ENCODE measurements at regions not wholly inside any gene's neighbourhood (a gene's known extent, or its start where the extent isn't known, plus 50 kb on each side); places are given as distances from the start of the nearest gene placed in this dataset.

DNA sequence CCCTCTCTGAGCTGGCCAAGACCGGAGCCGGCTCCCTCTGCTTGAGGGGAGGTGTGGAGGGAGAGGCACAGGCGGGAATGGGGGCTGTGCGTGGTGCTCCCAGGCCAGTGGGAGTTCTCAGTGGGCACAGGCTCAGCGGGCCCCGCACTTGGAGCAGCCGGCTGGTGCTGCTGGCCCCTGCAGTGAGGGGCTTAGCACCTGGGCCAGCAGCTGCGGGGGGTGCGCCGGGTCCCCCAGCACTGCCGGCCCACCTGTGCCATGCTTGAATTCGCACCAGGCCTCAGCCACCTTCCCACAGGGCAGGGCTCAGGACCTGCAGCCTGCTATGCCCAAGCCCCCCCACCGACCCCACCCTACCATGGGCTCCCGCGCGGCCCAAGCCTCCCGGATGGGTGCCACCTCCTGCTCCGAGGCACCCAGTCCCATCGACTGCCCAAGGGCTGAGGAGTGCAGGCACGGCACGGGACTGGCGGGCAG, 602.5 kb downstream of the KCTD8 start:
- H3K9ac ChIP-seq (ENCODE audit: low read length in 2 of 2): no peak overlapping the region
- H3K9me3 ChIP-seq (ENCODE audit: control insufficient read depth in 2 of 2, low read length in 2 of 2): no peaks in the 10 kb centered on the region
- no peak overlapping the region for H3K27ac ChIP-seq (ENCODE audit: low read length)
- H3K4me3 ChIP-seq (ENCODE audit: low read length in 2 of 2): no peak overlapping the region
- no peaks in the 10 kb centered on the region for H3K36me3 ChIP-seq (ENCODE audit: control insufficient read depth in 2 of 2, insufficient read depth in 2 of 2, low read length in 2 of 2)
- no peaks in the 10 kb centered on the region for H3K27me3 ChIP-seq (ENCODE audit: control insufficient read depth in 1 of 2, insufficient read depth in 2 of 2, low read length in 2 of 2)
- H3K4me1 ChIP-seq (ENCODE audit: control insufficient read depth, insufficient read depth, low read length): no peaks in the 10 kb centered on the region

DNA sequence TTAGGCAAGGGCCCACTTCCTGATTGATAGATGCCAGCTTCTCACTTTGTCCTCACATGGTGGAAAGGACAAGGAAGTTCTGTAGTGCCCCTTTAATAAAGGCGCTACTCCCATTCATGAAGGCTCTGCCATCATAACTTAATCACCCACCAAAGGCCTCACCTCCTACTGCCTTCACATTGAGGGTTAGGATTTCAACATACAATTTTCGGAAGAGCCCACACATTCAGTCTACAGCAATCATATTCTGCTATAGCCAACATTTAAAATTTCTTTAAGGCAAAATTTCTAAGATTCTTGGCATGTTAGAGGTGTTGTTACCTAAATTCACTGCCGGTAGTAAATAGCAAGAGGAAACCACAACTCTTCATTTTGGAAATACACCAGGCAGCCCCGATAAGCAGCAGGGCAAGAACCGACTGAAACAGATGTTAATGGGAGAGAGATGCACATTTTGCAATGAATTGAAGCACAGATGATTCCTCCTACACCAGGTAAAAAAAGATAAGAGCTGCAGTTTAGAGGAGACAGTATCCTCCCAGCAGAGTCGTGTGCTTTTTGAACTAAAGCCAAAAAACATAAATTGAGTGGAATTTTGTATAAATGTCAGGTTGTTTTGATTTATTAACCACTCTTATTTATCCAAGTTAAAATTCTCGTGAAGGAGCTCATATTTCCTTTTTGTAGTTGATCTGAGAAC, 594.9 kb downstream of the KCTD8 start:
- Histone ChIP-seq H3K4me3 (ENCODE audit: low read length in 2 of 2) (no peak overlapping the region), H3K9me3 (ENCODE audit: control insufficient read depth in 2 of 2, low read length in 2 of 2) (no peaks in the 10 kb centered on the region), H3K9ac (ENCODE audit: low read length in 2 of 2) (no peak overlapping the region), H3K36me3 (ENCODE audit: control insufficient read depth in 2 of 2, insufficient read depth in 2 of 2, low read length in 2 of 2) (no peaks in the 10 kb centered on the region), H3K27me3 (ENCODE audit: control insufficient read depth in 1 of 2, insufficient read depth in 2 of 2, low read length in 2 of 2) (no peaks in the 10 kb centered on the region), H3K4me1 (ENCODE audit: control insufficient read depth, insufficient read depth, low read length) (no peaks in the 10 kb centered on the region), H3K27ac (ENCODE audit: low read length) (no peak overlapping the region)

DNA sequence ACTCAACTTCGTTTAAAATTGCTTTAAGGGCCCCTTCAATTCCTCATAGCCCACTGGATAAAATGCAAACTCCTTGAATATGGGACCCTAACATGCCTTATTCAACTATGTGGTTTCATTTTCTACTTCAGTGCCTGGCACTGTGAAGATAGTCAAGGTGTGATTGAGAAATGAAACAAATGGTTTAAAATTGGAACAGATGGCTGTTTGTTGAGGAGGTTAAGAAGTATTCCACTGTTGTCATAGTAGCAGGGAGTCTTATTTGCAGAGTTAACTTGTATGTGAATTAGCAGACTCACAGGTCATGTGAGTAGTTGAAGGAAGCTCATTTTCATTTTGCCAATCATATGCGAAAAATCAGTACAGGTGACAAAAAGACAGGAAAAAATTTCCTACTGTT, 593.3 kb downstream of the KCTD8 start:
- no peak overlapping the region for H3K4me3 ChIP-seq (ENCODE audit: low read length in 2 of 2)
- no peaks in the 10 kb centered on the region for H3K9me3 ChIP-seq (ENCODE audit: control insufficient read depth in 2 of 2, low read length in 2 of 2)
- H3K4me1 ChIP-seq (ENCODE audit: control insufficient read depth, insufficient read depth, low read length): no peaks in the 10 kb centered on the region
- no peak overlapping the region for H3K27ac ChIP-seq (ENCODE audit: low read length)
- no peaks in the 10 kb centered on the region for H3K27me3 ChIP-seq (ENCODE audit: control insufficient read depth in 1 of 2, insufficient read depth in 2 of 2, low read length in 2 of 2)
- H3K9ac ChIP-seq (ENCODE audit: low read length in 2 of 2): no peak overlapping the region
- H3K36me3 ChIP-seq (ENCODE audit: control insufficient read depth in 2 of 2, insufficient read depth in 2 of 2, low read length in 2 of 2): no peaks in the 10 kb centered on the region

DNA sequence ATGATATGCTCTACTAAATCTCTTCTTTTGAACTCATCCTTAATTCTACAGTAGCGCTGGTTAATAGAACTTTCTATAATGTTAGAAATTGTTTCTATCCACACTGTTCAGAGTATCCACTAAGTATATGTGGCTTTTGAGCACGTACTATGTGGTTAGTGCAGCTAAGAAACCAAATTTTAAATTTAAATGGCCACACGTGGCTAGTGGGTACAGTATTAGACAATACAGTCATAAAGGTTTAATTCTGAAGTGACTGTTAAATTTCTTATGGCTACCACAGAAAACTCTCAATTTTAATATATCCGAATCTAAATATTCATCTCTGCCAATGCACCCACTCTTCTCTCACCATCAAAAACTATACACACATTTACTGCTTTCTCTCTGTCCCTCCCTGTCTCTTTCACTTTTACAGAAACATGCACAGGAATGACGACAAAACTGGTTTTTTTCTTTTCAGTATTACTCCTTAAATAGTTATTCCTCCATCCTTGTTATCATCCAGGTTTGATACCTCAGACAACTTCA, 583.9 kb downstream of the KCTD8 start:
- no peak overlapping the region for H3K4me3 ChIP-seq (ENCODE audit: low read length in 2 of 2)
- no peaks in the 10 kb centered on the region for H3K4me1 ChIP-seq (ENCODE audit: control insufficient read depth, insufficient read depth, low read length)
- no peak overlapping the region for H3K27ac ChIP-seq (ENCODE audit: low read length)
- H3K9ac ChIP-seq (ENCODE audit: low read length in 2 of 2): no peak overlapping the region
- H3K9me3 ChIP-seq (ENCODE audit: control insufficient read depth in 2 of 2, low read length in 2 of 2): no peaks in the 10 kb centered on the region
- H3K27me3 ChIP-seq (ENCODE audit: control insufficient read depth in 1 of 2, insufficient read depth in 2 of 2, low read length in 2 of 2): no peaks in the 10 kb centered on the region
- no peaks in the 10 kb centered on the region for H3K36me3 ChIP-seq (ENCODE audit: control insufficient read depth in 2 of 2, insufficient read depth in 2 of 2, low read length in 2 of 2)

DNA sequence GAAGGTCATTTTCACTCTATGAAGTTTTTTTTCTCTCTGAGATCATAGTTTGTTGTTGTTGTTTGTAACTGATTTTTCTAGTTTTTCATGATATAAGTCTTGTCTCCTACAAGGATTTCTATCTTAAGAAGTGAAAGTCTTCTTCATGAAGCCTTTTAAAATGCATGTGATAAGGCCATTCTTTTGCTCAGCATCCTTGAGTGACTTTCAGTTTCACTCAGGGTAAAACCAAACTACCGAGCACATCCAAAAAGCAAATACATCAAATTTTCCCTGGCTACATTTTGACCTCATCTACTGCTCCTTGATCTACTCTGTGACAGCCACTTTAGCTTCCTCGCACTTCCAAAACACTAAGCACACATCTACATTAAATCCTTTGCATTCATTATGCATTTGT, 580.7 kb downstream of the KCTD8 start:
- Histone ChIP-seq H3K4me3 (ENCODE audit: low read length in 2 of 2) (no peak overlapping the region), H3K9ac (ENCODE audit: low read length in 2 of 2) (no peak overlapping the region)

DNA sequence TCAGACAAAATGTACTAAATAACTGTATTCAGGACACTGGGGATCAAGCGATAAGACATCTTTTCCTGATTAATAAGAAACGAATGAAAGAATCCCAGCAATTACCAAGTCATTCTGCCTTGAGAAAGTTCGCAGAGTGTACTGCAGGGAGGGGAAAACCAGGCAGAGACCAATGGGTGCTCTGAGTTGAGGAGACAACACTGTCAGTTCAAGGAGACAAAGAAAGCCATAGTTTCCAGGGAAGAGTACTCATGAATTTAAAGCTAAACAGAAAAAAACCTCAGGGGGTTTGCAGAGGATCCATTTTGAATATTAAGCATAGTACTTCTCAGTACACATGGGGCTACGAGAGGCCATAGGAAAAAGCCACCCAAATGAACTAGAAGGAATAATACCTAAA, 573.0 kb downstream of the KCTD8 start:
- Histone ChIP-seq H3K27me3 (ENCODE audit: control insufficient read depth in 1 of 2, insufficient read depth in 2 of 2, low read length in 2 of 2) (no peaks in the 10 kb centered on the region), H3K27ac (ENCODE audit: low read length) (no peak overlapping the region), H3K9me3 (ENCODE audit: control insufficient read depth in 2 of 2, low read length in 2 of 2) (no peaks in the 10 kb centered on the region), H3K4me3 (ENCODE audit: low read length in 2 of 2) (no peak overlapping the region), H3K36me3 (ENCODE audit: control insufficient read depth in 2 of 2, insufficient read depth in 2 of 2, low read length in 2 of 2) (no peaks in the 10 kb centered on the region), H3K4me1 (ENCODE audit: control insufficient read depth, insufficient read depth, low read length) (no peaks in the 10 kb centered on the region), H3K9ac (ENCODE audit: low read length in 2 of 2) (no peak overlapping the region)

More for the DNA sequence above, 580.7 kb downstream of the KCTD8 start:
- no peaks in the 10 kb centered on the region for H3K9me3 ChIP-seq (ENCODE audit: control insufficient read depth in 2 of 2, low read length in 2 of 2)
- no peaks in the 10 kb centered on the region for H3K36me3 ChIP-seq (ENCODE audit: control insufficient read depth in 2 of 2, insufficient read depth in 2 of 2, low read length in 2 of 2)
- H3K27me3 ChIP-seq (ENCODE audit: control insufficient read depth in 1 of 2, insufficient read depth in 2 of 2, low read length in 2 of 2): no peaks in the 10 kb centered on the region
- H3K4me1 ChIP-seq (ENCODE audit: control insufficient read depth, insufficient read depth, low read length): no peaks in the 10 kb centered on the region
- no peak overlapping the region for H3K27ac ChIP-seq (ENCODE audit: low read length)

DNA sequence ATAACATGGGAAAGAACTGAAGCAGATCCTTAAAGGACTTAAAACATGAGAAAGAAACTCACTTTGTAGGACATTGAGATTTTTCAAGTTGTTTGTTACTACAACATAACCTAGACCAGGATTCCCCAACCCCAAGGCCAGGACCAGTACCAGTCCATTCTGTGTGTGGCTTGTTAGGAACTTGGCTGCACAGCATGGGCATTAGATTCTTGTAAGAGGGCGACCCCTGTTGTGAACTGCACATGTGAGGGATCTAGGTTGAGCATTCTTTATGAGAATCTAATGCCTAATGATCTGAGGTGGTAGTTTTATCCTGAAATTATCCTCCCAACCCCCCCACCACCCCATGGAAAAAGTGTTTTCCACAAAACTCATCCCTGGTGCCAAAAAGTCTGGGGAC, 566.1 kb downstream of the KCTD8 start:
- Histone ChIP-seq H3K27me3 (ENCODE audit: control insufficient read depth in 1 of 2, insufficient read depth in 2 of 2, low read length in 2 of 2) (no peaks in the 10 kb centered on the region), H3K27ac (ENCODE audit: low read length) (no peak overlapping the region), H3K9me3 (ENCODE audit: control insufficient read depth in 2 of 2, low read length in 2 of 2) (no peaks in the 10 kb centered on the region), H3K4me1 (ENCODE audit: control insufficient read depth, insufficient read depth, low read length) (no peaks in the 10 kb centered on the region), H3K36me3 (ENCODE audit: control insufficient read depth in 2 of 2, insufficient read depth in 2 of 2, low read length in 2 of 2) (no peaks in the 10 kb centered on the region), H3K9ac (ENCODE audit: low read length in 2 of 2) (no peak overlapping the region), H3K4me3 (ENCODE audit: low read length in 2 of 2) (no peak overlapping the region)

DNA sequence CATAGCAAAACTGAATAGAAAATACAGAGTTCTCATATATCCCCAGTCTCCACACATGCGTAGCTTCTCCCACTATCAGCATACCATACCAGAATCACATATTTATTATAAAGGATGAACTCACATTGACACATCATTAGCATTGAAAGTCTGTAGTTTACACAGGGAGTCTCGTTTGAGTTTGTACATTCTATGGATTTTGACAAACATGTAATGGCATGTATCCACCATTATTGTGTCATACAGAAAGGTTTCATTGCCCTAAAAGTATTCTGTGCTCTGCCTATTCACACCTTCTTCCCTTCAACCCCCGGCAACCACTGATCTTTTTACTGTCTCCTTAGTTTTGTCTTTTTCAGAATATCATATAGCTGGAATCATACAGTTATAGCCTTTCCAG, 562.4 kb downstream of the KCTD8 start:
- H3K4me1 ChIP-seq (ENCODE audit: control insufficient read depth, insufficient read depth, low read length): no peaks in the 10 kb centered on the region
- H3K36me3 ChIP-seq (ENCODE audit: control insufficient read depth in 2 of 2, insufficient read depth in 2 of 2, low read length in 2 of 2): no peaks in the 10 kb centered on the region
- no peaks in the 10 kb centered on the region for H3K27me3 ChIP-seq (ENCODE audit: control insufficient read depth in 1 of 2, insufficient read depth in 2 of 2, low read length in 2 of 2)
- H3K9me3 ChIP-seq (ENCODE audit: control insufficient read depth in 2 of 2, low read length in 2 of 2): no peaks in the 10 kb centered on the region
- no peak overlapping the region for H3K9ac ChIP-seq (ENCODE audit: low read length in 2 of 2)
- no peak overlapping the region for H3K27ac ChIP-seq (ENCODE audit: low read length)
- no peak overlapping the region for H3K4me3 ChIP-seq (ENCODE audit: low read length in 2 of 2)

DNA sequence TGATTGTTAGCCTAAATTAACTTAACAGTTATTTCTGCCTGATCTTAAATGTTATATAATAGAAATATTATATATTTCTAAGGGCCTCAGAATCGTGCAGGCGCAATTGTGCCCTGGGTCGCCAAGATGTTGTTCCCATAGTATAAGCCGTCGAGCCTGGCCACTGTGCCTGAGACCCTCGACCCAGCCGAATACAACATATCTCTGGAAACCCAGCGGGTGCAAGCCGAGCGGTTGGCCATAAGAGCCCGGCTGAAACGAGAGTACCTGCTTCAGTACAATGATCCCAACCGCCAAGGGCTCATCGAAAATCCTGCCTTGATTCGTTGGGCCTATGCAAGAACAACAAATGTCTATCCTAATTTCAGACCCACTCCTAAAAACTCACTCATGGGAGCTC, 549.8 kb downstream of the KCTD8 start:
- Histone ChIP-seq H3K9ac (ENCODE audit: low read length in 2 of 2) (no peak overlapping the region), H3K9me3 (ENCODE audit: control insufficient read depth in 2 of 2, low read length in 2 of 2) (no peaks in the 10 kb centered on the region), H3K4me3 (ENCODE audit: low read length in 2 of 2) (no peak overlapping the region), H3K27ac (ENCODE audit: low read length) (no peak overlapping the region), H3K36me3 (ENCODE audit: control insufficient read depth in 2 of 2, insufficient read depth in 2 of 2, low read length in 2 of 2) (no peaks in the 10 kb centered on the region), H3K4me1 (ENCODE audit: control insufficient read depth, insufficient read depth, low read length) (no peaks in the 10 kb centered on the region), H3K27me3 (ENCODE audit: control insufficient read depth in 1 of 2, insufficient read depth in 2 of 2, low read length in 2 of 2) (no peaks in the 10 kb centered on the region)

DNA sequence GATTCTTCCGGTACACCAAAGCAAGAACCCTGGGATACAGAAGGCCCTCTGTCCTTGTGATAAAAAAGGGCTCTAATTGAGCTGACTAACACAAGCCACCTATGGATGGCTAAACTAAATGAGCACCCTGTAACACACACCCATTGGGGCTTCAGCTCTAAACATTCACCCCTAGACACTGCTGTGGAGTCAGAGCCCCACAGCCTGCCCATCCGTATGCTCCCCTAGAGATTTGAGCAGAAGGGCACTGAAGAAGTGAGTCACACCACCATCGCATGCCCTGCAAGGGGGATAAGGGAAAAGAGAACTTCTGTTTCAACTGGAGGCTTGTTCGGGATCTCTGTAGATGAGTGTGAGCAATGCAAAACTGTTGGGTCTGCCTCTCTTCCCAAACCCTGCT, 545.2 kb downstream of the KCTD8 start:
- no peaks in the 10 kb centered on the region for H3K4me1 ChIP-seq (ENCODE audit: control insufficient read depth, insufficient read depth, low read length)
- no peak overlapping the region for H3K27ac ChIP-seq (ENCODE audit: low read length)
- H3K27me3 ChIP-seq (ENCODE audit: control insufficient read depth in 1 of 2, insufficient read depth in 2 of 2, low read length in 2 of 2): no peaks in the 10 kb centered on the region
- no peaks in the 10 kb centered on the region for H3K9me3 ChIP-seq (ENCODE audit: control insufficient read depth in 2 of 2, low read length in 2 of 2)
- H3K4me3 ChIP-seq (ENCODE audit: low read length in 2 of 2): no peak overlapping the region
- no peaks in the 10 kb centered on the region for H3K36me3 ChIP-seq (ENCODE audit: control insufficient read depth in 2 of 2, insufficient read depth in 2 of 2, low read length in 2 of 2)
- no peak overlapping the region for H3K9ac ChIP-seq (ENCODE audit: low read length in 2 of 2)

DNA sequence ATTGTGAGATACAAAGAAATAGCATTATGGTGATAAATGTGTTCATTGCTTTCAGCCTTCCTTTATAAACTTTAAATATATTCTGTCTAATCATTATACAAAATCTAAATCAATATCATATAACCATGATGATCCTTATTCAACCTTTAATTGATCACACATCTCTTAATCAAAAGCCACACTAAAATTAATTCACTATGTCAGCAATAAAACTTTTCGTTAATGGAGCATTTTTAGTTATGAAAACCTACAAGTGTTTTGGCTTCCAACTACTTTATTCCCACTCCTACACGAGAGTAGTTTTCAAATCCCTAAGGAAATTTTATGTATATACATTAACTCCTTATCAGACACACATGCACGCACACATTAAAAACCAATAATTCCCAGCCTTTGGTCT, 530.2 kb downstream of the KCTD8 start:
- no peak overlapping the region for H3K9ac ChIP-seq (ENCODE audit: low read length in 2 of 2)
- no peak overlapping the region for H3K4me3 ChIP-seq (ENCODE audit: low read length in 2 of 2)
- no peaks in the 10 kb centered on the region for H3K4me1 ChIP-seq (ENCODE audit: control insufficient read depth, insufficient read depth, low read length)
- H3K36me3 ChIP-seq (ENCODE audit: control insufficient read depth in 2 of 2, insufficient read depth in 2 of 2, low read length in 2 of 2): no peaks in the 10 kb centered on the region
- no peak overlapping the region for H3K27ac ChIP-seq (ENCODE audit: low read length)
- no peaks in the 10 kb centered on the region for H3K9me3 ChIP-seq (ENCODE audit: control insufficient read depth in 2 of 2, low read length in 2 of 2)
- H3K27me3 ChIP-seq (ENCODE audit: control insufficient read depth in 1 of 2, insufficient read depth in 2 of 2, low read length in 2 of 2): no peaks in the 10 kb centered on the region

Data from stomach smooth muscle (tissue), 2 donors.